ENCODE measurements at regions not wholly inside any gene's neighbourhood (a gene's known extent, or its start where the extent isn't known, plus 50 kb on each side); places are given as distances from the start of the nearest gene placed in this dataset.
A peak's percentile ranks its signal among the peaks of the same experiment; 100 is the strongest.

DNA sequence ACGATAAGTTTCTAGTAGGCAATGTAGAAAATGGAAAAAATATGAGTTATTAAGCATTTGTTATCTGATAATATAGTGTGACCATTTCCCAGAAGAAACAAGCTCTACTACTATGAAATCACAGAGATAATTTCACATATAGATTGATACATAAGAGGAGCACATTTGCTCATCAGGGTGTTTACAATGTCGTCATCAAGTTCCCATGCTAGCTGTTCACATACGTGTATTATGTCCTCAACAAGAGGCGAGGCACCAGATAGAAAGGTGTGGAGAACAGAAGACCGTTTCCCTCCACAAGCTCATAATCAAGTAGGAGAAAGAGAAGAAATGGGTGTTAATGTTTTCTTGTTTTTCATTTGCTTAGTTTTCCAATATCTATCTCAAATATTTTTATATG, 326.1 kb upstream of the ARID1B start:
- DNase-seq (ENCODE audit: low read depth), result no peak

DNA sequence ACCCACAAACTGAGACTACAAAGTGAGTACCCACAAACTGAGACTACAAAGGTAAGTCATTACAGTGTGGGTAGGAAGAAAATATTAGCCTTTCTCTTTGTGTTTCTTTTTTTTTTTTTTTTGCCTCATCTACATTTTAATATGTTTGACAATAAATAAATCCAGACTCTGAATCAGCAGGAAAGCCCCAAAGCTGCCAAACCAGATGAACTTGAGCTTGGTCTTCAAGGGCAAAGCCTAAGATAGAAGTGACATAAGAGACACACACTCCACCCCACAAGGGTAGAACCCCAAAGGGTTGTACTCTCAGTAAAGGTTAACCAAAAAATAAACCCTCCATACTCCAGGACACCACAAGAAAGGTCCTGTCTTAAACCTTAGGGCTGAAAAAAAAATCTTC, 326.8 kb upstream of the ARID1B start:
- DNase-seq (ENCODE audit: low read depth), result no peak

DNA sequence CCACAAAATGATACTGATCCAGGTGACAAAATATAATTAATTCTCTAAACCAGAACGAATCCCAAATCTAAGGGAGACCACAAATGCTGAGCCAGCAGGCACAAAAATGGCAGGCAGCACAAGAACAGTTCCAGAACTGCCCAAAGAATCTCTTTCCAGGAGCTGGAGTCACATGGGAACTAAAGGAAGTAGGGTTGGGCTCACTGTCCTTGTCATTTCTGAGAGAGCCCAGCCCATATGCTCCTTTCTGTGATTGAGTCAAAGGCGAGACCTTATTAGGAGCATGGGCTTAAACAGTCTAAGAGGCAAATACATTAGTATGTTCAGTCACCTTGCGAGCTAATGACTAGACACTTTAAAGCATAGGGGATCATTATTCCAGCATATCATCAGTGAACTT, 327.6 kb upstream of the ARID1B start:
- no peak for DNase-seq (ENCODE audit: low read depth)

DNA sequence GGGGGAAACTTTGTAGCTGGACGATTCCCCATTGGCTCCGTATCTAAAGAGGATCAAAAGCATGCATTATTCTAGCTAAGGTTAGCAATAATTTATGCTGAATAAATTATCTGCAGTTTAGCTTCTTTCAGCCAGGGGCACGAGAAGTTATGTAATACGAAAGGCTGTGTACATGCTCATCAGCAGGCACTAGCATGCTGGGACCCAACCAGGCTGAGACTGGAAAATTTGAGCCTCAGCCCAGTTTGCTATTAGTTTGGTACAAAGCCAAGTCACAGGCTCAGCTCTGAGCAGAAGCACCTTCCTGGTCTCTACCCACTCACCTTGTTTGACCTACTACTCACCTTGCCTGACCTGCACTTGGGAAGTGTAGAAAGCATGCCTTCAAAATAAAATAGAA, 328.1 kb upstream of the ARID1B start:
- DNase-seq (ENCODE audit: low read depth), result no peak

DNA sequence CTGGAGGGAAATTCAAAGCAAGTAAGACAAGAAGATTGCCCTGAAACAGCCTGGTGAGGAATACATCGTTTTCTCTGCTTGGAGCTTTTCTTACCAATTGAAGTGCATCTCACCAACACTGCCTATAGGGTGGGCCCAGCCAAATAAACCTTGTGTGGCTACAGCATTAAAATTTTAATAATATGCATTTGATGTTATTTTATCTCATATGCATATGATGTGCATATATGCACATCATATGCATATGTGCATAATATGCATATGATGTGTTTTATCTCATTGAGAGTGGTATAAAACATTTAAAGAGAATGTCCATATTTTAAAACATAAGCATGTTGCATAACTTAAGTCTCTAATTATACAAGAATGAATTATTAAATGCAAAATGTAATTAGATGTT, 328.6 kb upstream of the ARID1B start:
- no peak for DNase-seq (ENCODE audit: low read depth)

DNA sequence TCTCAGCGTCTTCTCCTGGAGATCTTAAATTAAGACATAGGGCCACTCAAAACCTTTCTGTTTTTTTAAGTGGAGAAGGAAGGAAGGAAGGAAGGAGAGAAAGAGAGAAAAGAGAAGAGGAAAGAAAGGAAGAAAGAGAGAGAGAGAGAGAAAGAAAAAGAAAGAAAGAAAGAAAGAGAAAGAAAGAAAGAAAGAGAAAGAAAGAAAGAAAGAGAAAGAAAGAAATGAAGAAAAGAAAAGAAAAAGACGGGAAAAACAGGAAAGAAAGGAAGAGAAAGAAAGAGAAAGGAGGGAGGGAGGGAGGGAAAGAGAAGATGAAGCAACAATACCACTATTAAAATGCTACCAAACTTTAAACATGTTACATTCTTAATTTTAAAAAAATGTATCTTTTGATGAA, 336.5 kb upstream of the ARID1B start:
- no peak for DNase-seq (ENCODE audit: low read depth)

DNA sequence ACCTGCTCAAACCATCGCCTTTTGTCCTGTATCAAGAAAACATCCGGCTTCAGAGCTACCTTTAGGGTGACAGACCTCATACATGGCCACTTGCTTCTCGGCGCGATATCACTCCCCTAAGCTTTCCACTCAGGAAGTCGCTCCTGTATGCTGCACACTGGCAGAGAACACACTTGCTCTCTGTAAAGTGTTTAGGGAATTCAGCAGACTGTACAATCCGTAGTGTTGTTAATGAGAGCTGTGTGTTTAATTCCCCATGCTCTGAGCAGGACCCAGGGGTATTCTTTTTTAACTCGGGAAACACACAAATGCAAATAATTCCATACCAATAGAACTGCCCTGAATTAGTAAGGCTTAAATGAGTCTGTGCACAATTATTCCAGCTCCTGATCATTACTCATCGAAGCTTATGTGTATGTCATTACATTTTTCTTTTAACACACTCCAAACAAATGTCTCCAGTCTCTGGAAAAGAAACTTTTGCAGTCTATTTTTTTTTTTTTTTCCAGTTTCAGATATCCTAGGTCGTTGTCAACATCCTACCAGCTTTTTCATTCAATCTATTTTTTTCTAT, 338.7 kb upstream of the ARID1B start:
- no peak for DNase-seq (ENCODE audit: low read depth)

DNA sequence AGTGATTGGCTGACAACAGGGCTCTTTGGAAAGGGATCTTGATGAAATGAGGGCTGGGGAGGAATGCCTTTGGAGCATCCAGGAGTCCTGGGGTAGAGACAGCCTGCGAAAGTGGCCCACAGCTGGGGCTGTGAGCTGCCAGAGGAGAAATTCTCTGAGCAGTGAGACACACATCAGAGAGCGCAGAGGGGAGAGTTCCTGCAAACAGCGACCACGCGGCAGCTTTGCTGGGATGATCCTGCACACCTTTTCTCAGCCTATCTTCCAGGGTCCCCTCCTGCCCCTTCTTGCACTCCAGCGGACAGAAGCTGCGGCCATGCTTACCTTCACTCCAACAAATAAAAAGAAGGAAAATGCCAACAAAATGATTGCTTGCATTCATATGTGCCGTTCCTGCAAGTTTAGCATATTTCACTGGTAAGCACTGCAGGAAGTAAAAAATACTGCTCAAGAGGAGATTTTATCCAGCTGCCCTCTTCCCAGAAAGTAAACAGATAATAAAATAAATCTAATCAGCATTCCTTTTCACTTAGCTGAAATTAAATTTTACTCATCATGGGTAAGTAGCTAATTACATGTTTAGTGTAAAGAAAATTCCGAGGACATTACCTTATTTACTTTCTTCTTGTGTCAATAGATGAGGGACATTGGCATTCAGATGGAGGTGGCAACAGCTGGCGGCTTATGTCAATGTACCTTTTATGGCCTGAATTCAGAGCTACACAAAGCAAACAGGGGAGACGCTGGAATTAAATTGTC, 339.9 kb upstream of the ARID1B start:
- no peak for DNase-seq (ENCODE audit: low read depth)

DNA sequence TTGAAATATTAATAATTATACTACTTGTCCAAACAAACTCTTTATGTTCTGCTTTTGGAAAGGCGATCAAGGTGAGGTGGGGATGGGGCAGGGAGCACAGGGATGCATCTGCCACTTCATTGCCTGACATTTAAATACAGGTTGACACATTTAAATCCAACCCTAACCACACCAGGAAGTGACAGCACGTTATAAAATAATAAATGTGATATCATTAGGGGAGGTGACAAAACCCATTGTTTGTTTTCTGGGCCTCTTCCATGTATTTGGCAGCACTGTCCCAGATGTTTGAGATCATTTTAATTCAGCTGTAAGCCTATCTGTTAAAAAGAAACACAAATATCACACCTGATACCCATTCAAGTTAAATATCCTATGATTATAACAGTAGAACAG, 342.4 kb upstream of the ARID1B start:
- no peak for DNase-seq (ENCODE audit: low read depth)

DNA sequence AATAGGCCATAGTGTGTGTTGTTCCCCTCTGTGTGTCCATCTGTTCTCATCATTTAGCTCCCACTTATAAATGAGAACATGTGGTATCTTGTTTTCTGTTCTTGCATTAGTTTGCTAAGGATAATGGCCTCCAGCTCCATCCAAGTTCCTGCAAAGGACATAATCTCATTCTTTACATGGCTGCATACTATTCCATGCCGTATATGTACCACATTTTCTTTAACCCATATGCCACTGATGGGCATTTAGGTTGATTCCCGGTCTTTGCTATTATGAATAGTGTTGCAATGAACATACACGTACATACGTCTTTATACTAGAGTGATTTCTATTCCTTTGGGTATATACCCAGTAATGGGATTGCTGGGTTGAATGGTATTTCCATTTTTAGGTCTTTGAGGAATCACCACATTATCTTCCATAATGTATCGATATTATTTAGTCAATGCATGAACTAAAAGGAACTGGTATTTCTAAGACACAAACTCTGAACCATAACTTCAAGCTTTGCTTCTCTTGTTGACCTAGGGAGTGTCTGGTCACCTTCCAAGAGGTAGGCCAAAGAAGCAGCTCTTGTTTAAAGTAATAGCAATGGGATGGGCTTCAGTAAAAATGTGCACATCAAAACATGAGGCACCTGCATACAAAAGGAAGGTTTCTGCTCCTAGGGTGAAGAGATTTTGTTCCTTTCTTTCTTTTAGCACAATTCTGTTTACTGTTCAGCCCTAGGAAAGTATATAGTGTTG, 343.0 kb upstream of the ARID1B start:
- no peak for DNase-seq (ENCODE audit: low read depth)

DNA sequence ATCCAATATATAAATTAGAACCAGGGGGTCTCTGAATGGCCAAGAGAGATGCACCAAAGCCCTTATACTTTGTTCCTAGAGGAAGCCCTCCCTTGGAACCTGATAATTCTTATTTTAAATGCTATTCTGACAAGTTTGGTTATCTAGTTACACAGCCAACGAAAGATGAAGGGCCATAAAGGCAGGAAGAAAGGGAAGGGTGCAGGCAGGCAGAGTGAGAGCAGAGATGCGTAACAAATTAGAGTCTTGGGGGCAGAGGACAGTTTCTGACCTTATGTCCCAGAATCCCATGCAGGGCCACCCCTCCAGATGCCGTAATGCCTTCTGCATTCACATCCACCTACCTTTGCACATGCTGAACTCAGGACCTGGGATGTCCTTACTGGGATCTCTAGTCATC, 344.6 kb upstream of the ARID1B start:
- DNase-seq (ENCODE audit: low read depth), result no peak

DNA sequence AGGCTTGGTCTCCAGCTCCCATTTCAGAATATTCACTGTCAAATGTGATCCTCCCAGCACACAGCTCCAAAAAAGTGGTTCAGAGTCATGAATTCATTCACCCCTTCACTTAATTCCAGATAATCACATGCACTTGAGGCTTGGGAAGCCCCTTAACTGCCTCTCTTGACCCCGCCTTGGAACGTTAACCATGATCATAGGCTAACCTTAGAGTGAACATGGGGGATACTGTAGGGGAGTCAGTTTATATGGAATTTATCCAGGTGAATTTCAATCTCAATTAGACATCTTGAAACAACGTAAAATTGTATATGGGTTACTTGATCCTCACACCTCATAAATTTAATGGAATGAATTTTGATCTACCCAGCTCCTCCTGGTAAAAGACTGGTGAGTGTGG, 346.8 kb upstream of the ARID1B start:
- DNase-seq (ENCODE audit: low read depth), result no peak

DNA sequence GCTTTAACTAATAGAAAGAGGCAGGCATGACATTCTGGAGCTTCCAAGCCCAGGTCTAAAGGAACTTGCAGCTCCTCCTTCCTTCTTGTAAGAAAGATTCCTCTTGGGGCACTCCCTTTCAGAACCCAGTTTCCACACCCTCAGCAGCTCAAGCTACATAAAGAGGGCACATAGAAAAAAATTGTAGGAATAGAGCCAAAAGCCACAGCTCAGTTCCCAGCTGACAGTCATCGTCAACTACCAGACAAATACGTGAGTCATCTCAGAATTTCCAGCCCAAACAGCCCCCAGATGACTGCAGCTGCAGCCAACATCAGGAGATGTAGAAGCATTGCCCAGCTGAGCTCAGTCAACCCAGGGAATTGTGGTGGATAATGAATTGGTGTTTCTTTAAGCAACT, 349.8 kb upstream of the ARID1B start:
- DNase-seq (ENCODE audit: low read depth), result peak; percentile 71

DNA sequence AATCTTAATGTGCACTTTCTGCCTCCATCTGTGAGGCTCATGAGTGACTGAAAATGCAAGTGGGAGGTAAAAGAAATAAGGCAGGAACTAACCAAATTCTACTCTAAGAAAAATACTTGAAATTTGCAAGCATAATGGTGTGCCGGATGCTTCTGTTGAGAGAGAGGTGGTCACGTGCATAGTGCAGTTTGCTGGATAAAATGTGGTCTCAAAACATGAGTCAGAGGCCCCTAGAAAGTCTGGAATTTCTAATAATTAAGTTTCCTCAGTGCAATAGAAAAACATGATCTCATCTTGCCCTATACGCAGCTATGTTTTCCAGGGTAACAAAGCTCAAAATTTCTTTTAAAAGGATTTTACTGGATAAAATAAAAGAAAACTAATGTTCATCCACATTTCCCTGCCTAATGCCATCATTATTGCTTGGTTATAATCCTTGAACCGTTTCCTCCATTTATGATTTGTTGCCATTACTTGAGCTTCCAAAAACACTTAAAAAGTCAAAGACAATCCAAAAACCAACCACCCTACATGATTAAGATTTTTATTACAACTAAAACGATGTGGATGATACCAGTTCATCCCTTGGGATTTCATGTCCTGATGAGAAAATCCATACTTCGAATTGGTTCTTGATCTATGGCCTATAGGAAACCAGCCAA, 351.7 kb upstream of the ARID1B start:
- peak; percentile 30 for DNase-seq (ENCODE audit: low read depth)

DNA sequence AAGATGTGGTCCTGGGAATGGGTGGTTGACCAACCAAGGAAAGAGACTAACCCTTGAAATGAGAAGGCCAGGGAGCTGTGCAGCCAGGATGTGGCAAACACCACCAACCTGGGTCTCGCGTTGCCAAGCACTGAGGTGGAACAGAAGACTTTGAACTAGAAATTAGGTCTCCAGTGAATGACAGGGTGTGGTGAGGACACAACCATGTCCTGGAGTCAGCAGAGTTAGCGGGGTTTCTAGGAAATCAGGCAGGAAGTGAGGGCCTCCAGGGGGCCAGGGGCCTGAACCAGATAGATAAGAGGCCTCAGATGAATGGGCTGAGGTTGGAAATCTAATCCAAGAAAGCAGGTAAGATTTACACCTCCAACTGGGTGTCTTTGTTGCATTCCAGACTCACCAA, 353.3 kb upstream of the ARID1B start:
- no peak for DNase-seq (ENCODE audit: low read depth)

DNA sequence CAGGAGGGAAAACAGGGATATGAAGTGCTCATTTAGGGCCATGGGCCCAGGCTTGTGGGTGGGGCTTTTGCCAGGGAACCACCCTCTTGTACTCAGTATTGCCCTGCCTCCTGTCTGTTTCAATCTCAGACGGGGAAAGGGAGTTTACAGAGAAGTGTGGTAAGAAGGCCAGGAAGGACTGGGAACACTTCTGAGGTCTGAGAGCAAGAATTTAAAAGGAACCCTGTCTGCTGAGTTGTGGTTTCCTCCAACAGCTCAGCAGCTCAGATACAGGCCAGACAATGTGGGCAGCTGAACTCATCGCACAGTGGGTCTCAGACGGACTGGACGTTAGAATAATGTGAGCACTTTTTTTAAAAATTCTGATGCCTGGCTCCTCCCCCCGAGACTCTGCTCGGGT, 354.1 kb upstream of the ARID1B start:
- no peak for DNase-seq (ENCODE audit: low read depth)

DNA sequence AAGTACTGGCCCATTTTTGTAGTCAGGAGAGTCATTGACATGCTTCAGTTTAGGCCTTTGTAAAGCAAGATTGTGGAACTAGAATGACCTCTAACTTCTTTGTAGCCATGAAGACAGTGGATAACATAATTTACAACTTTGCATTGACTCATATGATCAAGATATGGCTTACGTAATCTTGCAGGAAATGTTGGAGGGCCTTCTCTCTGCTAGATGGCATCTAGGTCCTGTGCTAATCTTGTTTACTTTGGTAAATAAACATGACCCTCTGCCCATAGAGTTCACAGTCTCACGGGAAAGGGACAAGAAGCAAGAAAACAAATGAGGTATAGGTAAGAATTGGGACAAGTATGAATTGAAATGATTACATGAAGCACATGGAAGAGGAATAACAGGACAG, 355.2 kb upstream of the ARID1B start:
- no peak for DNase-seq (ENCODE audit: low read depth)

DNA sequence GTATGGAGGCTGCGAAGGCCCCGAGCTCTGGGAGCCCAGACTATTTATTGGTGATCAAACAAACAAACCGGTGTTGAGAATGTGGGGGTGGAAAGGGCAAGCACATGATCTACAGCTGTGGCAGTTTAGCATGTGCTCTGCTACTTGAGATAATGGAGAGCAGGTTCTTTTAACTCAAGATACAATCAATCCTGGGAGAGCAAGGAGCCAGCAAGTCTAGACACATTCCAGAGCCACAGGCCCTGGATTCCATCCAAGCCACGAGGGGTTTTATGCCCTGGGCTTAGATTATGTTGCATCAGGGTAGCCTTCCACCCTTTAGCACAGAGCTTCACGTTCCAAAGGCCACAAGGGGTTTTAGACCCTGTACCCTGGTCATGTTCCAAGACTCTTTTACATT, 355.9 kb upstream of the ARID1B start:
- peak; percentile 9 for DNase-seq (ENCODE audit: low read depth)

DNA sequence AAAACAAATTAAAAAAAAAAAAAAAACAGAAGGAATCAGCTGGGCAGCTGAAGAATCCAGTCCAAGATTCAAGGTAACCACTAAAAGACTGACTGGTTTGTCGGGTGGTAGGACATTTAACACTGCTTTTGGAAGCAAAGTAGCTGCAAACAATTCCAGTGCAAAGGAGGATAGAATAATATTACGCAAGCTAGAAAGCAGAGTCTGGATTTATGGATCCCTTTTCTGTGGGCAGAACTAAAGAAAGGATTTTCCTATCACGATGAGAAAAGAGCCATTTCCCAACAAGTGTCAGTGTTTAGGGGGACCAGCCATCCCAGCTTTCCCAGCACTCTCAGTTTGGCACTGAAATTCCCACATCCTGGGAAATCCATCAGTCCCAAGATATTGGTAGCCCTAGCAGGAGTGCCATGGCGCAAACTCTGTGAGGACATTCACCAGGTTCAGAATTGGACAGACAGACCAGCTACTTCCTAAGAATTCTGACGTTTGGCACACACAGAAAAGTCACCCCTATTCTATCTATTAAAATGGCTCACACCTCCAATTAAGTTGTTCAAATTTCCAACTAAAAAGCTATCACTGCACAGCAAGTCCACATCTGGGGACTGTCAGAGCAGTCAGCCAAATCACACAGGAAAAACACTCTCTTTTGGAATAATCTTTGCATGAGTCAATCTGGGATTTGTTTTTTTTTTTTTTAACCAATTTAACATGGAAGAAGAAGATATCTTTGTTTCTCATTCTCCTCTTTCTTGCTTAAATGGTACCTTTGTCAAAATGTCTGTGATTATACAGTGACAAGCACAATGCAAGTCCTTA, 356.8 kb upstream of the ARID1B start:
- peak; percentile 14 for DNase-seq (ENCODE audit: low read depth)

DNA sequence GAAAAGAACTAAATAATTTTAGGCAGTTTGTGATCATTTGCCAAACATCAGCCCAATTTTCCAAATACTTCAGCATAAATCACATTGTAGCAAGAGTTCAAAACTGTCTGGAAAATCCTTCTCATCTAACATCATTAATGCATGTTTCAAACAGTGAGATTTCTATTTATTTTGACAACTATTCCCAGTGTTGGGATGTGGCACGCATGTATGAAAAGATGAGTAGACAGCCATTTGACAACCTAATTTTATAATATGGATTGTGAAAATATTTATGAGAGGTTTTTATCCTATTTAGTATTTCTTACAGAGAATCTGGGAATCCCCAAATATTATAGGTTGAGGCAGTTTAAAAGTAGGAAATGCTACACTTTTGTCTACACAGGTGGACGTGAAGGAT, 357.6 kb upstream of the ARID1B start:
- DNase-seq (ENCODE audit: low read depth), result no peak

DNA sequence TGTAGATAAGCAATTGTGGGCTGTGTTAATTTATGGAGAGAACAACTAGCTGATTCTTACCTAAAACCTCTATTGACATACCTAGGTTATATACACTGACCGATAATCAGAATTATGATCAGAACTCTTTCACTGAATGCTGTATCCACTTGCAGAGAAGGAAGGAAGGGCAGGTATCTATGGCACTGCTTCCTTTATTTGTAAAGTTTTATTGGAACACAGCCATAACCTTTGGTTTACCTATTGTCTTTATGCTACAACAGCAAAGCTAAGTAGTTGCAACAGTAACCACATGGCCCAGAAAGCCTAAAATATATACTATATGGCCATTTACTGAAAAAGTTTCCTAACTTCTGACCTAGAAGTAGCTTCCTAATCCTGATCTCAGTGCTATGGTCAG, 358.9 kb upstream of the ARID1B start:
- DNase-seq (ENCODE audit: low read depth), result no peak

DNA sequence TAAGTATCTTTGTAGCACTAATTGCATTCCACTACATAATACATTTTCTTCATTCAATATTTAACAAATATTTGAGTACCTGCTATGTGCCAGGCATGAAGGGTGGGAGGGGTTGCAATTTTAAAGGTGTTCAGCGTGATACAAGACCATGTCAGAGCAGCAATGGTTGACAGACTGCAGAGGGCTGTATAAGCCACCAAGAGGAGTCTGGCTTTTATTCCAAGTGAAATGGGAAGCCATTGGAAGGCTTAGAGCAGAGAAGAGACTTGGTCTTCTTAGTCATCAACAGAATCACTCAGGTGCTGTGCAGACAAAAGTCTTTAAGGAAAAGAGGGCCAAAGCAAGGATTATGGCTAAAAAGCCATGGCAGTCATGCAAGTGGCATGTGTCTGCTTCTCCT, 360.8 kb upstream of the ARID1B start:
- DNase-seq (ENCODE audit: low read depth), result no peak

All from HS-27A (cell line).